HL-60 (cell line): ENCODE measurements at regions not wholly inside any gene's neighbourhood (a gene's known extent, or its start where the extent isn't known, plus 50 kb on each side); places are given as distances from the start of the nearest gene placed in this dataset.

Source experiments
- DNase-seq, 2 experiments: peaks; one replicate each; pipeline ENCODE4 v3.0.0-alpha.2; 2010 to 2020; ENCODE audit warnings: low read depth in 1 of 2, low spot score in 1 of 2
- H3K27ac ChIP-seq: fragments of 250-450 bp; sonication (Bioruptor Pico); replicated peaks from 2 replicates; pipeline ENCODE4 v1.5.1; 2020; ENCODE audit warnings: mild to moderate bottlenecking, moderate library complexity
- H3K27me3 ChIP-seq: fragments of 250-450 bp; sonication (Bioruptor Pico); 2 replicates; pipeline ENCODE4 v1.5.1; 2021; ENCODE audit warnings: mild to moderate bottlenecking, moderate library complexity; ENCODE audit not compliant: insufficient read depth, poor library complexity, severe bottlenecking
- H3K4me3 ChIP-seq: replicated peaks from 2 replicates; pipeline ENCODE4 v1.5.1; 2011; ENCODE audit warnings: mild to moderate bottlenecking, control low read depth, low read length; ENCODE audit not compliant: insufficient read depth
- GABPA ChIP-seq: IDR thresholded peaks from 2 replicates; pipeline ENCODE4 v1.6.1; 2012; ENCODE audit warnings: low read depth
- POLR2AphosphoS5 ChIP-seq: IDR thresholded peaks from 2 replicates; pipeline ENCODE4 v1.6.1; 2012; ENCODE audit warnings: low read depth
- SPI1 ChIP-seq: IDR thresholded peaks from 2 replicates; pipeline ENCODE4 v1.6.1; 2012; ENCODE audit warnings: low read depth, mild to moderate bottlenecking, borderline replicate concordance
- TF ChIP-seq, protein P1 (sequence below): IDR thresholded peaks from one replicate; pipeline ENCODE4 v1.5.1; 2011; ENCODE audit warnings: low read length, control low read depth, inconsistent platforms; ENCODE audit not compliant: insufficient read depth
- TF ChIP-seq, protein P2 (sequence below): IDR thresholded peaks from 2 replicates; pipeline ENCODE4 v1.6.1; 2012; ENCODE audit warnings: low read depth; ENCODE audit not compliant: insufficient replicate concordance

DNA sequence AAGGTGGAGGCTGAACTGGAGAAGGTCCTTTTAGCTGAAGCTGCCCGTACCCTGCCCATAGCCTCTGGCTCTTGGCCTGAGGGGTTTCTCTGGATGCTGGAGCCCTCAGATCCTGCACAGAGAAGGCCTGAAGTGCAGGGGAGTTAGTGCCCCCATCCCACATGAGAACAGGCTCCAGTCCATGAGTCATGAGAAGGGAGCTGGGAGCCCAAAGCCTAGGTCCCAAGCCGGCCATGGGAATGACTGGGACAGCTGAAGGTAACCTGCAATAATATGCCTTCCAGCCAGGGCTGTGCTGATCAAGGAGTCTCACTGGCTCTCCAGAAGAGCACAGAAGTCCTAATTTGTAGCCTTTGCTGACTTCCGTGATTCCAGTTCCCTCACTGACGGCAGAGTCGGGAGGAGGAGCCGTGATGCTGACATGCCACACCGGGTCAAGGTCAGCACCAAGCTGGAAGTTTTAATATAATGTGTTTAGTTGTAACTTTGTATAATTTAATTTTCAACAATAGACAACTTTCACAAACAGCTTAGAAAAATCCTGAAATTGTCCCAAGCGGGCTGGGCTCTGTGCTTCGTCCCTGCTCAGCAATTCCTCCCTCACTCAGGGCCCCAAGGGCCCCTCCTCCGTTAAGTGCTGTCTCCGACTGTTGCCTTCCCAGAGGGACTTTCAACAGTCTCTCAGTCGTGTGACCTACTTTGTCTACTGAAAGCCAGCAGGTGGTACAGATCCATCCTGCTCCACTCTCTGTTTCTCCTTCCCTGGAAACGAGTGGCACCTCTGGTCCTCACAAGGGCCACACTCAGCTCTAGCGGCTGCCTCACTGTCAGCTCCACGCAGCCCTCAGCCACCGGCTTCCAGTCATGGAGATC is 387.8 kb downstream of the GADD45G start:
- TF ChIP-seq, protein P1, sequence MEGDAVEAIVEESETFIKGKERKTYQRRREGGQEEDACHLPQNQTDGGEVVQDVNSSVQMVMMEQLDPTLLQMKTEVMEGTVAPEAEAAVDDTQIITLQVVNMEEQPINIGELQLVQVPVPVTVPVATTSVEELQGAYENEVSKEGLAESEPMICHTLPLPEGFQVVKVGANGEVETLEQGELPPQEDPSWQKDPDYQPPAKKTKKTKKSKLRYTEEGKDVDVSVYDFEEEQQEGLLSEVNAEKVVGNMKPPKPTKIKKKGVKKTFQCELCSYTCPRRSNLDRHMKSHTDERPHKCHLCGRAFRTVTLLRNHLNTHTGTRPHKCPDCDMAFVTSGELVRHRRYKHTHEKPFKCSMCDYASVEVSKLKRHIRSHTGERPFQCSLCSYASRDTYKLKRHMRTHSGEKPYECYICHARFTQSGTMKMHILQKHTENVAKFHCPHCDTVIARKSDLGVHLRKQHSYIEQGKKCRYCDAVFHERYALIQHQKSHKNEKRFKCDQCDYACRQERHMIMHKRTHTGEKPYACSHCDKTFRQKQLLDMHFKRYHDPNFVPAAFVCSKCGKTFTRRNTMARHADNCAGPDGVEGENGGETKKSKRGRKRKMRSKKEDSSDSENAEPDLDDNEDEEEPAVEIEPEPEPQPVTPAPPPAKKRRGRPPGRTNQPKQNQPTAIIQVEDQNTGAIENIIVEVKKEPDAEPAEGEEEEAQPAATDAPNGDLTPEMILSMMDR = no peak
- TF ChIP-seq POLR2AphosphoS5 (no peak), GABPA (no peak), SPI1 (no peak)
- TF ChIP-seq, protein P2, sequence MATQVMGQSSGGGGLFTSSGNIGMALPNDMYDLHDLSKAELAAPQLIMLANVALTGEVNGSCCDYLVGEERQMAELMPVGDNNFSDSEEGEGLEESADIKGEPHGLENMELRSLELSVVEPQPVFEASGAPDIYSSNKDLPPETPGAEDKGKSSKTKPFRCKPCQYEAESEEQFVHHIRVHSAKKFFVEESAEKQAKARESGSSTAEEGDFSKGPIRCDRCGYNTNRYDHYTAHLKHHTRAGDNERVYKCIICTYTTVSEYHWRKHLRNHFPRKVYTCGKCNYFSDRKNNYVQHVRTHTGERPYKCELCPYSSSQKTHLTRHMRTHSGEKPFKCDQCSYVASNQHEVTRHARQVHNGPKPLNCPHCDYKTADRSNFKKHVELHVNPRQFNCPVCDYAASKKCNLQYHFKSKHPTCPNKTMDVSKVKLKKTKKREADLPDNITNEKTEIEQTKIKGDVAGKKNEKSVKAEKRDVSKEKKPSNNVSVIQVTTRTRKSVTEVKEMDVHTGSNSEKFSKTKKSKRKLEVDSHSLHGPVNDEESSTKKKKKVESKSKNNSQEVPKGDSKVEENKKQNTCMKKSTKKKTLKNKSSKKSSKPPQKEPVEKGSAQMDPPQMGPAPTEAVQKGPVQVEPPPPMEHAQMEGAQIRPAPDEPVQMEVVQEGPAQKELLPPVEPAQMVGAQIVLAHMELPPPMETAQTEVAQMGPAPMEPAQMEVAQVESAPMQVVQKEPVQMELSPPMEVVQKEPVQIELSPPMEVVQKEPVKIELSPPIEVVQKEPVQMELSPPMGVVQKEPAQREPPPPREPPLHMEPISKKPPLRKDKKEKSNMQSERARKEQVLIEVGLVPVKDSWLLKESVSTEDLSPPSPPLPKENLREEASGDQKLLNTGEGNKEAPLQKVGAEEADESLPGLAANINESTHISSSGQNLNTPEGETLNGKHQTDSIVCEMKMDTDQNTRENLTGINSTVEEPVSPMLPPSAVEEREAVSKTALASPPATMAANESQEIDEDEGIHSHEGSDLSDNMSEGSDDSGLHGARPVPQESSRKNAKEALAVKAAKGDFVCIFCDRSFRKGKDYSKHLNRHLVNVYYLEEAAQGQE = no peak
- Histone ChIP-seq H3K27me3 (no peaks in the 10 kb centered on the region), H3K4me3 (no peak overlapping the region), H3K27ac (peak overlapping the region; percentile 69)
- DNase-seq = no peak

DNA sequence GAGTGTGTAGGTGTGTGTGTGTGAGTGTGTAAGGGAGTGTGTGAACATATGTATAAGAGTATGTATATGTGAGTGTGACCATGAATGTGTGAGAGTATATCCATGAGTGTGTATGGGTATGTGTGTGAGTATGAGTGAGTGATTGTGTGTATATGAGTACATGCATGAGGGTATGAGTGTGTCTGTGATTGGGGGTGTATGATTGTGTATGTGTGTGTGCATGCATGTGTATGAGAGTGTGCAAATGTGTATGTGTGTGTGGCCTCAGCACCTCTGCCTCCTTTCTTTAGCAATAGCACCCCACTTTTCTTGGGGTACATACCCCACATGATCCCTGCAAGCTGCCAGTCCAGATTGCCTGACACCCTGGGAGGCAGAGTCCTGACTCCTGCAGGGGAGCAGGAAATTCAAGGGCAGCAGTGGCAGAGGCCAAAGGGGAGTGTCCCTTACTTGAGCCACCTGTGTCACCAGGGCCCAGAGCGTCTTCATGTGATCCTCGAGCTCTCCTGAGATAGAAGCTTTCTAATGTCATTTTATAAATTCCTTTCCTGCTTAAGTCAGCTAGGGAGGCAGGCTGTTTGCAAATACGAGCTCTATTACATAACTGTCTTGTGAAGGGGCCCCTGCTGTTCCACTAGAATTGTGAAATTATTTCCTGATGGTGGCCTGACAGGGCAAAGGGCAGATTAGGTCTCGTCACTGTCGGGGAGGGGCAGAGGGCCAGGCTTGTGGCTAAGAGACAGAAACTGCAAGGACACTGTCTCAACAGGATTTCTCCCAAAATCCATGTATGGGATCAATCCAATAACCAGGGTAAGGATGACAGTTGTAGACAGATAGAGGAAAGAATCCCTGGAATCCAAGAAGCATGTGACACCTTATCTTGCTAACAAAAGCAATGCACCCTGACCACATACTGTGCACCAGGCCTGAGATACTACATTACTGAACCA is 389.1 kb downstream of the GADD45G start:
- peak; percentile 87 to 88 for DNase-seq
- Histone ChIP-seq H3K4me3 (no peak overlapping the region), H3K27ac (peak overlapping the region; percentile 69), H3K27me3 (no peaks in the 10 kb centered on the region)
- TF ChIP-seq POLR2AphosphoS5 = peak; percentile 84
- TF ChIP-seq SPI1 = no peak
- TF ChIP-seq, protein P2 = peak; percentile 19

DNA sequence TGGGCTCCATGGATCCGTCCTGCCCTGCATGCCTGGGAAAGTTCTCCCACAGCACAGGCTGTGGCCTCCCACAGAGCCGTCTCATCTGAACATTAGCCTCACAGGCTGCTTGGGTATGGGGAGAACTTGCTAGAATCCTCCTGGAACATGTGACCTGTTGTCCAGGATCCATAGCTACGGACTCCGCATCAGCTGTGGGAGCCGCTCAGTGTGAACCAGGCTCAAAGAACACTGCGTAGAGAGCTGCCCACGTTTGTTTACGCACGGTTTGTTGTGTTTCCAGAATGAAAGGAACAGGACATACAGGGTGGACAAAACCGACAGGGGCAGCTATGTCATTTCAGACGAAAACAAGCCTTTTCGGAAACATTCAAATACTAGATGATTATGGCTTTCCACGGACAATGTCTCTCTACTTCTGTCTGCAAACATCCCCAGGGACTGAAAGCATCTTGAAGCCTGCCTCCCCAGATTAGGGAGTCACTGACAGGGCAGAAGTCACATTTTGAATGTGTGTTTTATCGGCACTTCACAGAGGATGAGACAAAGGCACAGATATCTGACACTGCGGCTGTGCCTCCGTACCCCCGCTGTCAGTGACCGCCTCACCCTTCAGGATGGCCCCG is 390.3 kb downstream of the GADD45G start:
- no peak for DNase-seq
- Histone ChIP-seq H3K27ac (no peak overlapping the region), H3K27me3 (no peaks in the 10 kb centered on the region), H3K4me3 (no peak overlapping the region)
- TF ChIP-seq POLR2AphosphoS5 (no peak), GABPA (no peak), SPI1 (no peak)
- TF ChIP-seq, protein P1 = no peak
- TF ChIP-seq, protein P2 = no peak
